Vagina (tissue), 2 donors: ENCODE measurements at regions not wholly inside any gene's neighbourhood (a gene's known extent, or its start where the extent isn't known, plus 50 kb on each side); places are given as distances from the start of the nearest gene placed in this dataset.

Experiments used
- DNase-seq, 2 donors: peaks; one replicate each; pipeline ENCODE4 v3.0.0-alpha.2; 2017; ENCODE audit errors: extremely low spot score in 2 of 2
- H3K27ac ChIP-seq: fragments of 200-600 bp; sonication (generic); one replicate; pipeline ENCODE4 v1.5.1; 2019
- H3K27me3 ChIP-seq: fragments of 200-600 bp; sonication (generic); one replicate; pipeline ENCODE4 v1.5.1; 2019
- H3K36me3 ChIP-seq, 2 donors: fragments of 200-600 bp; sonication (generic); one replicate each; pipeline ENCODE4 v1.5.1; 2017 to 2019
- H3K4me1 ChIP-seq: fragments of 200-600 bp; sonication (generic); one replicate; pipeline ENCODE4 v1.5.1; 2019
- H3K4me3 ChIP-seq, 2 donors: fragments of 200-600 bp; sonication (generic); 1 replicate in 1 of 2; 2 replicates in 1 of 2; pipeline ENCODE4 v1.5.1; 2016 to 2019
- H3K9me3 ChIP-seq: fragments of 200-600 bp; sonication (generic); one replicate; pipeline ENCODE4 v1.5.1; 2019
- CTCF ChIP-seq, 3 experiments: fragments of 450-650 bp in 2 of 3; fragments of 200-600 bp in 1 of 3; sonication (generic) in 1 of 3; IDR thresholded peaks; one replicate each; pipeline ENCODE4 v1.5.1; 2017 to 2019; ENCODE audit warnings: antibody characterized with exemption in 3 of 3, mild to moderate bottlenecking in 2 of 3, moderate library complexity in 2 of 3
- POLR2A ChIP-seq, 2 donors: fragments of 450-650 bp; IDR thresholded peaks; one replicate each; pipeline ENCODE4 v1.6.1; 2017; ENCODE audit warnings: antibody characterized with exemption in 2 of 2, mild to moderate bottlenecking in 2 of 2, moderate library complexity in 2 of 2
- POLR2AphosphoS5 ChIP-seq, 2 donors: sonication (generic); formaldehyde crosslinking; IDR thresholded peaks; one replicate each; pipeline ENCODE4 v1.9.0; 2017; ENCODE audit warnings: antibody characterized with exemption in 2 of 2, mild to moderate bottlenecking in 2 of 2, low read depth in 1 of 2; ENCODE audit not compliant: insufficient read depth in 1 of 2
- intact Hi-C: fragments of 100-400 bp; cut with DNase I; formaldehyde crosslinking; loops from one replicate; pipeline ENCODE4 v1.15.1; 2023

- Histone ChIP-seq H3K27me3 (no peaks in the 10 kb centered on the region), H3K4me3 (no peak overlapping the region), H3K4me1 (no peaks in the 10 kb centered on the region), H3K36me3 (no peaks in the 10 kb centered on the region), H3K27ac (no peak overlapping the region), H3K9me3 (no peaks in the 10 kb centered on the region)
- intact Hi-C loops, result no loop called here
- DNase-seq, result no peak
- no peak for TF ChIP-seq POLR2A (IDR thresholded peaks at IDR 0.05)
- TF ChIP-seq CTCF (IDR thresholded peaks at IDR 0.05), result no peak
- TF ChIP-seq POLR2AphosphoS5 (IDR thresholded peaks at IDR 0.05; ENCODE audit: insufficient read depth in 1 of 2, low read depth in 1 of 2), result no peak
Measured at GRCh38 chrX:138763761-138764160, 52.2 kb upstream of the FGF13 start.

GRCh38 chrX:138761380-138761779 is 49.9 kb upstream of the FGF13 start:
- DNase-seq, result no peak
- no peaks in the 10 kb centered on the region for H3K9me3 ChIP-seq
- H3K27ac ChIP-seq, result no peak overlapping the region
- no peaks in the 10 kb centered on the region for H3K36me3 ChIP-seq
- intact Hi-C loops, result no loop called here
- no peak overlapping the region for H3K4me3 ChIP-seq
- H3K27me3 ChIP-seq, result no peaks in the 10 kb centered on the region
- TF ChIP-seq CTCF (IDR thresholded peaks at IDR 0.05), result no peak
- TF ChIP-seq POLR2AphosphoS5 (IDR thresholded peaks at IDR 0.05; ENCODE audit: insufficient read depth in 1 of 2, low read depth in 1 of 2), result no peak
- no peak for TF ChIP-seq POLR2A (IDR thresholded peaks at IDR 0.05)
- H3K4me1 ChIP-seq, result no peaks in the 10 kb centered on the region
